GM18861 (cell line): ENCODE measurements at regions not wholly inside any gene's neighbourhood (a gene's known extent, or its start where the extent isn't known, plus 50 kb on each side); places are given as distances from the start of the nearest gene placed in this dataset.

Experiments used
- ATAC-seq: cut with Tn5 transposase; IDR thresholded peaks from one replicate; pipeline ENCODE4 v1.9.1; 2021; ENCODE audit not compliant: unreplicated experiment

GRCh38 chr3:13158408-13158807, 85.2 kb upstream of the IQSEC1 start:
- no peak for ATAC-seq

DNA sequence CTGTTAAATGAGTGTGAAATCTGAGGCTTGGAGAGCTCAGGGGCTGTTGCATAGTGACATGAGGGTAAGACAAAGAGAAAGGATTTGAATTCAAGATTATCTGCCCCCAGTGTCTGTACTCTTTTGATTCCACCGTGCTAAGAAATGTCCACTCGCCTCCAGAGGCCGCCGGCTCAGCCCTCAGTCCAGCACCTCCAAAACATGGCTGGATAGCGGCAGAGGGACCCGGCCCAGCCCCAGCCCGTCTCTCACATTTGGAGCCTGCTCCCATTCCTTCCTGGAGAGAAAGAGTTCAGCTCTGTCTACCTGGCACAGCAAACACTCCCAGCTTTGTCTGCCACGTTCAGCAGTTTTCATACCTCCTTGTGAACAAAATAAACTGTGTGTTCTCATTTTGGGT, 84.8 kb upstream of the IQSEC1 start:
- no peak for ATAC-seq

- no peak for ATAC-seq
Observed at GRCh38 chr3:13152826-13153710, 79.8 kb upstream of the IQSEC1 start.

DNA sequence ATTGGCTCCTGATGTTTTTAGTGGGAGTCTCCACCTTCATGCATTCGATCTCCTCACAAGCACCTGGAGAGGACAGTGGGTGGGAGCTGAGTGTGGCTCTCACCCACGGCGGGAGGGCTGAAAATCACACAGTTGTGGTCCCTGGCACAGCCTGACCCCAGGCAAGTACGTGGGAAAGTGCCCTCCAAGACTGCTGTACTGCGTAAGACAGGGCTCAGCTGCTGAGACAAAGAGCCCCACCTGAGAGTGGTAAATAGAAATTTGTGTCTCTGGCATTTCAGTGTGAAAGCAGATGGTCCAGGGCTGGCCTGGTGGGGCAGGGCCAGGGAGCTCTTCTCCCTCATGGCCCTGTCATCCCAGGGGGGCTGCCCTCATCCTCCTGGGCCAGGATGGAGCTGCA, 77.4 kb upstream of the IQSEC1 start:
- no peak for ATAC-seq

DNA sequence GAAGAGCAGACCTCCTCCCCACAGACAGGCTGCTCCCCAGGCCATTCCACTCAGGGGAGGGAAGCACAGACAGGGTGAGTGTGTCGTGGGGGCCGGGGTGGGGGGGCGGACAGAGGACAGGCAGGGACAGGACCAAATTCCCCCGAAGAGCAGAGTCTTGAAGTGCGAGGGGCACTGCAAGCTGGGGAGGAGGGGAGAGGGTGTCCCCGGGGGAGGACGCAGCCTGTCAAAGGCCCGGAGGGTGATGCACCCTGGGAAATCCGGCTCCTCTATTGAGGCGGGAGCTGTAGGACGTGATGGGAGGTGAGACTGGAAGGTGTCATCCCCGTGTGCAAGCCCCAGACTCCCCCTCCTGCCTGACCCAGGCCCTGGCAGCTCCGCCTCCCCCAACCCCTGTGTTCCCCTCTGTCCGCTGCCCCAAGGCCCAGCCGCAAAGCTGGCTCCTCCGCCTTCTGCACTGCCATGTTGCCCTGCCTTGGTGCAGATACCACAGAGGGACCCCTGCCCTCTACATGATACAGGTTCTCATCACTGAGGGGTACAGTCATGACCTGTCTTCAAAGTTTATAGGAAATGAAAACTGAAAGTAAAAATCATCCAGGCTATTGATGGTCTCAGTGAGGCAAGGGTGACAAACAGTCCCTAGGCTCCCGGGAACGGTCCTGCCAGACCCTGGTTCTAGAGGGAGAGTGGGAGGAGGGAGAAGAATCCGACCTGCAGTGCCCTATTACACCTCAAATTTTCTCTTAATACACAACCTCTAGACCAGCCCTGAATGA, 76.3 kb upstream of the IQSEC1 start:
- no peak for ATAC-seq

- no peak for ATAC-seq
Observed at GRCh38 chr3:13148561-13149329, 75.5 kb upstream of the IQSEC1 start.

GRCh38 chr3:13148126-13148525, 74.9 kb upstream of the IQSEC1 start:
- no peak for ATAC-seq

- no peak for ATAC-seq
Observed at GRCh38 chr3:13147344-13147743, 74.1 kb upstream of the IQSEC1 start.

- no peak for ATAC-seq
Observed at GRCh38 chr3:13146643-13147143, 73.5 kb upstream of the IQSEC1 start.

DNA sequence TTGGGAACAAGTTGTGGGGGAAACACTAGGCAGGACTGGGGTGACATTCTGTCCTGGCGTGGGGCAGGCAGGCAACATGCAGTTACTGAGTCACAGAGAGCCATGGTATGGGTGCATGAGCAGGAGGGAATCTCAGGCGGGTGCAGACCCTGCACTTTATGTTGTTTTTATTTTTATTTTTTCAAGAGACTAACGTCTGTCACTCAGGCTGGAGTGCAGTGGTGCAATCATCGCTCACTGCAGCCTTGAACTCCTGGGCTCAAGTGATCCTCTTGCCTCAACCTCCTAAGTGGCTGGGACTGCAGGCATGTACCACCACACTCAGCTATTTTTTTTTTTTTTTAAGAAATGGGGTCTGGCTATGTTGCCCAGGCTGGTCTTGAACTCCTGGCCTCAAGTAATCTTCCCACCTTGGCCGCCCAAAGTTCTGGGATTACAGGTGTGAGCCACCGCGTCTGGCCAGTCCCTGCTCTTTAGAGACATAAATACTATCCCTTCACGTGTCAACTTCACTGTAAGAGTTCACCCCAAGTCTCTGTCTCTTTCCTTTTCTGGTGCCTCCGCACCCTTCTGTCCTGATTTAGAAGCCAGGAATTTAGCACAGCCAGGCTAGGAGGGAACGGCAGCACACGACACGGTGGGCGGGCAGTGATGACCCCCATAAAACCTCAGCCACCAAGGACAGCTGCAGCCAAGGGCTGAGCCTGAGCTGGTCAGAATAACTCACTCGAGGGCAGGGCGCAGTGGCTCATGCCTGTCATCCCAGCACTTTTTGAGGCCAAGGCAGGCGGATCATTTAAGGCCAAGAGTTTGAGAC, 72.8 kb upstream of the IQSEC1 start:
- ATAC-seq: no peak

DNA sequence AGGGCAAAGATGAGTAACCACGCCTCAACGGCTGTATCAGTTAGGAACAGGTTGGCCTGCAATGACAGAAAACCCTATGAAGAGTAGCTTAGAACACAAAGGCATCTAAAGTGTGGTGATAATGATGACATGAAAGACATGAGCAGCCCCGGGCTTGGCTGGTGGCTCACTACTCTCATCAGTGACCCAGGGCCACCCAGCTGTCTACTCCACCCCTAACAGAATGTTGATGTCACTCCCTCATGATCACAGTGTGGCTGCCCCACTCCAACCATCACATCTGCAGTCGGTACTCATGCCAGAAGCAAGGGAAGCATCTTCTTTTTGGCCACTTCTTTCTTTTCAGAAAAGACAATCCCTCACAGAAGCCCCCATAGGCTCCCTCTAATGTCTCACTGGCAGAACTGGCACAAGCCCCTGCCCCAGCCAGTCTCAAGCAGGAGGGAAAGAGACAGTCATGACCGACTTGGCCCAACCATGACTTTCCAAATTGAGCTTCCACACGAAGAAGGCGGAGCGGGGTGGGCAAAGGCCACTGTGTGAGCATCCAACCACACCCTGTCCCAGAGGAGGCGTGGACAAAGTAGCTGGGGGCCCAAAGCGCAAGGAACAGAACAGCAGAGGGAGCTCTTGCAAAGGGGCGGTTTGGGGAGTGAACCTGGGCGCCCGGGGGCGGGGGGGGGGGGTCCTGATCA, 72.0 kb upstream of the IQSEC1 start:
- no peak for ATAC-seq

DNA sequence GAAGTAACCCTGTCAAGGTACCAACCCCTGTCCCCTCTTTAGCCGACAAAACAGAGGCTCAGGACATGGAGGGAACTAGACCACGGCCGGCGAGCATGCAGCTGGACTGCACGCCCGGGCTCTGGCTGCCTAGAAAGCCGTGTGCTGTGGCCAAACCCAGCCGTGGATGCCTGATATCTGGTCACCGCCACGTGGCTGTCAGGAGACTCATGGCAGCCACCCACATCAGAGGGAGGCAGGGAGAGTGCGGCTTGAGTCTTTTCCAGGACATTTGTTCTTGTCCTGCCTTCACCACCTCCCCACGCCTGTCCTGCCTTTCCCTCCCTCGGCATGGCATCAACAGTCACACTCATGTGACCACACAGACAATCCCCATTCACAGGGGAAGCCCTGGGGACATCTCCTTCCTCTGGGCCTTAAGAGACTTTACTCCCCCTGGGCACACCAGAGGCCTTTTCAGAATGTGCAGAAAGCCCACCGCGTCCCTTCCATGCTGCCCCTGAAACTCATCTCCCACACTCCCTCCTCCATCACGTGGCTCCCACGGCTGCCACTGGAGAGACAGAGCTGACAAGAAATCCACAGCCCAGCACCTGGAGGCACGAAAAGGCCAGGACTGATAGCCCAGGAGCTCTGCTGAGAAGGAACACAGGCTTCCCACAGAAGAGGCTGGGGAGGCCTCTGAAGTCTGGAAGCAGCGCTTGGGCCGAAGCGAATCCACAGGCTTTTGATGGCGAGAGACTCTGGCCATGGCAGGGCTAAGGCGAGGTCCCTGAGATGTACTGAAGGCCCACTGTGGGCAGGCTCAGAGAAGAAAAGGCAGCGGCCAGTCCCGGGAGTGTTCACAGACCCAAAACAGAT, 71.2 kb upstream of the IQSEC1 start:
- ATAC-seq: no peak

DNA sequence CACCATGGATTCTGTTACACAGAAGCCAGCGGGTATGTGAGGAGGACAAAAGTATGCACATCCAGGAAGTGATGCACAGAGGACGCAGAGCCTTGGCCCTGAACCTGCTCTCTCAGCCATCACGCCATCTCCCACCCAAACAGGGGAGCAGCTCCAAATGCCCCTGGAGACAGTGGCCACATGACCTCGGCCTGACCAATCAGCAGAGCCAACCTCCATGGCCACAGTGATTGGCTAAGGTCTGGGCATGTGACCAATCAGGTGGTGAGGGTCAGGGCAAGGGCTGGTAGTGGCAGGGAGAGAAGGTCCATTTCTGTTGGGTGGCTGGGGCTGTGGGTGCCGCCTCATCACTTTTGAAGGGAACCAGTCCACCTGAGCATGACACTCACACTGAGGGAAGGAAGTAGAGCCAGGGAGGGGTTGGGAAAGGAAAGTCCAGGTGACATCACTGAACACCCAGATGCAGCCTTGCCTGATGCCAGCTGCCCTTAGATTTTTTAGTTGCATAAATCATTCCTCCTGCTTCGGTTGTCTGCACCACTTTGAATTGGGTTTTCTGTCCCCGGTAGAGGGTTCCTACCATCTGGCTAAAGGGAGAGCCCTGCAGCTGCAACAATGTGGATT, 70.3 kb upstream of the IQSEC1 start:
- ATAC-seq: no peak

GRCh38 chr3:13142552-13143380, 69.5 kb upstream of the IQSEC1 start:
- ATAC-seq: no peak

GRCh38 chr3:13141991-13142412, 68.8 kb upstream of the IQSEC1 start:
- no peak for ATAC-seq

GRCh38 chr3:13141183-13141582, 68.0 kb upstream of the IQSEC1 start:
- ATAC-seq: no peak

- no peak for ATAC-seq
Observed at GRCh38 chr3:13140596-13140995, 67.4 kb upstream of the IQSEC1 start.
